HEK293 (cell line): ENCODE measurements at regions not wholly inside any gene's neighbourhood (a gene's known extent, or its start where the extent isn't known, plus 50 kb on each side); places are given as distances from the start of the nearest gene placed in this dataset.

Source experiments
- CTCF ChIA-PET: fragments of 350-600 bp; formaldehyde crosslinking; extraction: SDS; loops from one replicate; lab custom pipeline; 2021; ENCODE audit warnings: antibody characterized with exemption; lab: Yijun Ruan, JAX
- POLR2A ChIA-PET: fragments of 300-600 bp; formaldehyde crosslinking; extraction: SDS; loops from one replicate; lab custom pipeline; 2020; ENCODE audit warnings: antibody characterized with exemption, inconsistent platforms; lab: Yijun Ruan, JAX
- H3K27ac ChIP-seq: fragments of 200-500 bp; sonication (Bioruptor generic); 2 replicates; pipeline ENCODE4 v1.5.1; 2014; ENCODE audit warnings: low read depth, low read length, control low read depth, inconsistent platforms; ENCODE audit errors: extremely low read depth
- H3K36me3 ChIP-seq, 2 experiments: fragments of 200-500 bp in 1 of 2; sonication (Bioruptor generic) in 1 of 2; 1 replicate in 1 of 2; 2 replicates in 1 of 2; pipeline ENCODE4 v1.5.1; 2014 to 2017; ENCODE audit warnings: inconsistent platforms in 2 of 2, low read length in 2 of 2; ENCODE audit not compliant: control insufficient read depth in 2 of 2, insufficient read depth in 1 of 2
- H3K4me1 ChIP-seq: fragments of 200-500 bp; sonication (Bioruptor generic); 2 replicates; pipeline ENCODE4 v1.5.1; 2014; ENCODE audit warnings: mild to moderate bottlenecking, low read length, inconsistent platforms; ENCODE audit not compliant: control insufficient read depth, insufficient read depth
- H3K4me3 ChIP-seq: 2 replicates; pipeline ENCODE4 v1.5.1; 2011; ENCODE audit warnings: low read depth, mild to moderate bottlenecking, control low read depth, low read length, moderate library complexity
- H3K9me3 ChIP-seq: fragments of 200-500 bp; sonication (Bioruptor generic); 2 replicates; pipeline ENCODE4 v1.5.1; 2014; ENCODE audit warnings: low read depth, low read length, inconsistent platforms; ENCODE audit not compliant: control insufficient read depth, insufficient read depth
- ATF2 ChIP-seq: fragments of 450-650 bp; formaldehyde crosslinking; IDR thresholded peaks from 2 replicates; pipeline ENCODE4 v1.5.1; 2016; ENCODE audit warnings: missing biosample characterization, missing genetic modification characterization, low read depth
- KLF7 ChIP-seq: fragments of 450-650 bp; formaldehyde crosslinking; IDR thresholded peaks from 2 replicates; pipeline ENCODE4 v1.5.1; 2016; ENCODE audit warnings: missing biosample characterization, missing genetic modification characterization, borderline replicate concordance
- OSR2 ChIP-seq: fragments of 450-650 bp; formaldehyde crosslinking; IDR thresholded peaks from 2 replicates; pipeline ENCODE4 v1.5.1; 2016; ENCODE audit warnings: missing biosample characterization, missing genetic modification characterization
- SALL2 ChIP-seq: fragments of 450-650 bp; formaldehyde crosslinking; IDR thresholded peaks from 2 replicates; pipeline ENCODE4 v1.5.0; 2017; ENCODE audit warnings: missing biosample characterization, mild to moderate bottlenecking, missing genetic modification characterization, borderline replicate concordance
- SP7 ChIP-seq: fragments of 450-650 bp; formaldehyde crosslinking; IDR thresholded peaks from 2 replicates; pipeline ENCODE4 v1.5.1; 2016; ENCODE audit warnings: missing biosample characterization, missing genetic modification characterization
- ZFP41 ChIP-seq: fragments of 450-650 bp; formaldehyde crosslinking; IDR thresholded peaks from 2 replicates; pipeline ENCODE4 v1.5.1; 2016; ENCODE audit warnings: missing biosample characterization, missing genetic modification characterization, borderline replicate concordance
- ZFP69B ChIP-seq: fragments of 450-650 bp; formaldehyde crosslinking; IDR thresholded peaks from 2 replicates; pipeline ENCODE4 v1.5.1; 2016; ENCODE audit warnings: missing biosample characterization, missing genetic modification characterization
- ZNF112 ChIP-seq: fragments of 450-650 bp; formaldehyde crosslinking; IDR thresholded peaks from 2 replicates; pipeline ENCODE4 v1.5.0; 2017; ENCODE audit warnings: missing biosample characterization, missing genetic modification characterization
- ZNF146 ChIP-seq: fragments of 450-650 bp; formaldehyde crosslinking; IDR thresholded peaks from 2 replicates; pipeline ENCODE4 v1.5.1; 2016; ENCODE audit warnings: missing biosample characterization, missing genetic modification characterization
- ZNF211 ChIP-seq: fragments of 450-650 bp; formaldehyde crosslinking; IDR thresholded peaks from 2 replicates; pipeline ENCODE4 v1.5.1; 2016; ENCODE audit warnings: low read depth, missing biosample characterization, missing genetic modification characterization
- ZNF292 ChIP-seq: fragments of 450-650 bp; formaldehyde crosslinking; IDR thresholded peaks from 2 replicates; pipeline ENCODE4 v1.5.1; 2016; ENCODE audit warnings: low read depth, missing biosample characterization, missing genetic modification characterization, borderline replicate concordance
- ZNF354C ChIP-seq: fragments of 450-650 bp; formaldehyde crosslinking; IDR thresholded peaks from 2 replicates; pipeline ENCODE4 v1.5.1; 2016; ENCODE audit warnings: missing biosample characterization, missing genetic modification characterization, low read depth, borderline replicate concordance
- ZNF488 ChIP-seq: fragments of 450-650 bp; formaldehyde crosslinking; IDR thresholded peaks from 2 replicates; pipeline ENCODE4 v1.5.1; 2016; ENCODE audit warnings: missing biosample characterization, missing genetic modification characterization
- ZNF654 ChIP-seq: fragments of 450-650 bp; formaldehyde crosslinking; IDR thresholded peaks from 2 replicates; pipeline ENCODE4 v1.5.1; 2016; ENCODE audit warnings: low read depth, missing biosample characterization, missing genetic modification characterization
- ZNF660 ChIP-seq: fragments of 450-650 bp; IDR thresholded peaks from 2 replicates; pipeline ENCODE4 v1.5.1; 2018; ENCODE audit warnings: missing biosample characterization, mild to moderate bottlenecking, missing genetic modification characterization
- ZNF677 ChIP-seq: fragments of 450-650 bp; IDR thresholded peaks from 2 replicates; pipeline ENCODE4 v1.5.0; 2018; ENCODE audit warnings: missing biosample characterization, mild to moderate bottlenecking, missing genetic modification characterization, moderate library complexity
- ZNF701 ChIP-seq: fragments of 450-650 bp; formaldehyde crosslinking; IDR thresholded peaks from 2 replicates; pipeline ENCODE4 v1.5.1; 2016; ENCODE audit warnings: missing biosample characterization, missing genetic modification characterization
- ZNF707 ChIP-seq: fragments of 450-650 bp; formaldehyde crosslinking; IDR thresholded peaks from 2 replicates; pipeline ENCODE4 v1.5.1; 2016; ENCODE audit warnings: missing biosample characterization, missing genetic modification characterization
- ZNF76 ChIP-seq: fragments of 450-650 bp; formaldehyde crosslinking; IDR thresholded peaks from 2 replicates; pipeline ENCODE4; 2016; ENCODE audit warnings: low read depth, missing biosample characterization, missing genetic modification characterization, borderline replicate concordance
- ZNF768 ChIP-seq: fragments of 450-650 bp; formaldehyde crosslinking; IDR thresholded peaks from 2 replicates; pipeline ENCODE4 v1.5.1; 2018; ENCODE audit warnings: missing biosample characterization, mild to moderate bottlenecking, missing genetic modification characterization
- ZNF777 ChIP-seq: fragments of 450-650 bp; formaldehyde crosslinking; IDR thresholded peaks from 2 replicates; pipeline ENCODE4 v1.5.1; 2017; ENCODE audit warnings: missing biosample characterization, missing genetic modification characterization, borderline replicate concordance
- ZNF785 ChIP-seq: fragments of 450-650 bp; formaldehyde crosslinking; IDR thresholded peaks from 2 replicates; pipeline ENCODE4 v1.5.1; 2016; ENCODE audit warnings: missing biosample characterization, missing genetic modification characterization
- TF ChIP-seq, protein P1 (sequence below): fragments of 450-650 bp; formaldehyde crosslinking; IDR thresholded peaks from 2 replicates; pipeline ENCODE4 v1.5.1; 2017; ENCODE audit warnings: missing biosample characterization, missing genetic modification characterization

DNA sequence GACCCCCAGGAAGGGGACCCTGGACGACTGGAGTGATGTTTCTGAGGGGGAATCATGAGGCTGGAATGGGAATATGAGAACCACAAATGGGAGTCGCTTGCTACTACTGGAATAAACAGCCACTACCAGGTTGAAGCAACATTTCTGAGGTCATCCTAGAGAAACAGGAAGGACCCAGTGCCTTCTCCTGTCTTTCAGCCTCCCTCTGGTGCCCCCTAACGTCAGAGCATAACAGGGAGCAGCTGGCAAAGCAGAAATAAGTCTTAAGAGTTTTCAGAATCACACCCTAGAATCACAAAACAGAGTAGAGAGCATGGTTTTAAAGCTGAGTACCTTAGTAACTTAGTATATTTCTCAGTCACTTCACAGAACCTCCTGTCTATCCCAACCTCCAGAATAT, 347.8 kb upstream of the PITX2 start:
- Histone ChIP-seq H3K4me1 (no peaks in the 10 kb centered on the region), H3K9me3 (no peaks in the 10 kb centered on the region), H3K27ac (no peak overlapping the region), H3K4me3 (no peak overlapping the region), H3K36me3 (no peaks in the 10 kb centered on the region)
- CTCF ChIA-PET, result interaction anchor here (0.7 to 1.4 kb wide), 3 partner anchors 9 to 21 kb away, joined by 3 to 11 read pairs (median 5); no protein-coding TSS in a partner anchor
- TF ChIP-seq ZNF768 (tag by site-specific recombination), result no peak
- peak; percentile 50; the same call in 1 of the 2 replicates for TF ChIP-seq ZNF660 (tag by site-specific recombination)
- no peak for TF ChIP-seq ZNF701
- no peak for TF ChIP-seq ZNF112 (tag by site-specific recombination)
- no peak for TF ChIP-seq KLF7 (tag by site-specific recombination)
- no peak for TF ChIP-seq ZNF777 (tag by site-specific recombination)
- TF ChIP-seq ZNF677 (tag by site-specific recombination), result no peak
- TF ChIP-seq, protein P1, sequence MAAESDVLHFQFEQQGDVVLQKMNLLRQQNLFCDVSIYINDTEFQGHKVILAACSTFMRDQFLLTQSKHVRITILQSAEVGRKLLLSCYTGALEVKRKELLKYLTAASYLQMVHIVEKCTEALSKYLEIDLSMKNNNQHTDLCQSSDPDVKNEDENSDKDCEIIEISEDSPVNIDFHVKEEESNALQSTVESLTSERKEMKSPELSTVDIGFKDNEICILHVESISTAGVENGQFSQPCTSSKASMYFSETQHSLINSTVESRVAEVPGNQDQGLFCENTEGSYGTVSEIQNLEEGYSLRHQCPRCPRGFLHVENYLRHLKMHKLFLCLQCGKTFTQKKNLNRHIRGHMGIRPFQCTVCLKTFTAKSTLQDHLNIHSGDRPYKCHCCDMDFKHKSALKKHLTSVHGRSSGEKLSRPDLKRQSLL, result no peak
- TF ChIP-seq ZNF146 (tag by site-specific recombination), result no peak
- TF ChIP-seq ZNF292, result no peak
- no peak for TF ChIP-seq ZFP41 (tag by site-specific recombination)
- peak; percentile 63 for TF ChIP-seq ZNF654 (tag by site-specific recombination)
- POLR2A ChIA-PET, result no interaction called here

DNA sequence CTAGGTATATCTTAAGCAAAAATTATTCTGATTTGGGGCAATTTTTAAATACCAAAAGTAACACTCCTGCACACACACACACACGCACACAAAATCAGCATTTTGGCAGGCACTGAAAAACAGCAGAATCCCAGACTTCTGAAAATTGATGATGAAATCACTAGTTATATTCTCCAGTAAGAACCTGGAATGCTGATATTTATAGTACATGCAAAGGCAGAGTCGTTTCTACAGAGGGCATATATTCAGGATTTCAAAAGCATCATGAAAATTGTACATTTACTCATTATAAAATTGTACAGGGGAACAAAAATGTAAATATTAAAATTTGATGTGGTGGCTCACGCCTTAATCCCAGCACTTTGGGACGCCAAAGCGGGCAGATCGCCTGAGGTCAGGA, 352.5 kb upstream of the PITX2 start:
- Histone ChIP-seq H3K4me3 (no peak overlapping the region), H3K4me1 (no peaks in the 10 kb centered on the region), H3K9me3 (no peaks in the 10 kb centered on the region), H3K27ac (no peak overlapping the region), H3K36me3 (no peaks in the 10 kb centered on the region)
- POLR2A ChIA-PET, result no interaction called here
- CTCF ChIA-PET, result no interaction called here
- no peak for TF ChIP-seq ATF2 (tag by site-specific recombination)
- TF ChIP-seq ZNF211 (tag by site-specific recombination), result no peak
- no peak for TF ChIP-seq ZNF292
- no peak for TF ChIP-seq ZFP69B (tag by site-specific recombination)
- TF ChIP-seq ZNF488 (tag by site-specific recombination), result no peak
- TF ChIP-seq ZNF354C (tag by site-specific recombination), result no peak
- no peak for TF ChIP-seq OSR2 (tag by site-specific recombination)
- TF ChIP-seq ZNF707 (tag by site-specific recombination), result no peak
- TF ChIP-seq ZNF701, result no peak
- no peak for TF ChIP-seq SP7 (tag by site-specific recombination)

GRCh38 chr4:110977554-110977953, 354.7 kb upstream of the PITX2 start:
- H3K27ac ChIP-seq, result no peak overlapping the region
- ChIA-PET CTCF (interaction anchor here (0.5 to 0.9 kb wide), 2 partner anchors 305 to 634 kb away, joined by 5 read pairs; no protein-coding TSS in a partner anchor), POLR2A (no interaction called here)
- TF ChIP-seq ZNF76 (tag by site-specific recombination) (no peak), SALL2 (no peak), ZNF785 (tag by site-specific recombination) (no peak)
- H3K36me3 ChIP-seq, result no peaks in the 10 kb centered on the region
- H3K9me3 ChIP-seq, result no peaks in the 10 kb centered on the region
- H3K4me1 ChIP-seq, result no peaks in the 10 kb centered on the region
- H3K4me3 ChIP-seq, result no peak overlapping the region
